ENCODE measurements at regions not wholly inside any gene's neighbourhood (a gene's known extent, or its start where the extent isn't known, plus 50 kb on each side); places are given as distances from the start of the nearest gene placed in this dataset.

DNA sequence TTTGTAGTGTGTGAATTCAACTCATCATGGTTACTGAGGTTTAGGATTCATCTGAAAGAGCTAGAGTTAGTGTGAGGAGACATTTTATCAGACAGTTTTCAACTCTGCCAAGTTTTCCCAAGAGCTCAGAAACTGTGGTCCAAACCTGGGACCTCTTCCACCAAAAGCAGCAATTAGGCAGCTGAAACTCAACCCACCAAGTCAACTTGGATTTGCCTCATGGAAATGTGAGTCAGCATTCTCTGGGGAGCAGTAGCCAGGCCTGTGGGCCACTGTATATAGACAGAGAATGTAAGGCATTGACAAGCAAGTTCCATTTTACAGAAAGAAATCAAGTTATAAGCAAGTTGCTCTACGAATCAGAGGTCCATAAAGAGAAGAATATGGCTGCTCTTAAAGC is 178.8 kb upstream of the HDDC2 start:
- TF ChIP-seq, protein P1, sequence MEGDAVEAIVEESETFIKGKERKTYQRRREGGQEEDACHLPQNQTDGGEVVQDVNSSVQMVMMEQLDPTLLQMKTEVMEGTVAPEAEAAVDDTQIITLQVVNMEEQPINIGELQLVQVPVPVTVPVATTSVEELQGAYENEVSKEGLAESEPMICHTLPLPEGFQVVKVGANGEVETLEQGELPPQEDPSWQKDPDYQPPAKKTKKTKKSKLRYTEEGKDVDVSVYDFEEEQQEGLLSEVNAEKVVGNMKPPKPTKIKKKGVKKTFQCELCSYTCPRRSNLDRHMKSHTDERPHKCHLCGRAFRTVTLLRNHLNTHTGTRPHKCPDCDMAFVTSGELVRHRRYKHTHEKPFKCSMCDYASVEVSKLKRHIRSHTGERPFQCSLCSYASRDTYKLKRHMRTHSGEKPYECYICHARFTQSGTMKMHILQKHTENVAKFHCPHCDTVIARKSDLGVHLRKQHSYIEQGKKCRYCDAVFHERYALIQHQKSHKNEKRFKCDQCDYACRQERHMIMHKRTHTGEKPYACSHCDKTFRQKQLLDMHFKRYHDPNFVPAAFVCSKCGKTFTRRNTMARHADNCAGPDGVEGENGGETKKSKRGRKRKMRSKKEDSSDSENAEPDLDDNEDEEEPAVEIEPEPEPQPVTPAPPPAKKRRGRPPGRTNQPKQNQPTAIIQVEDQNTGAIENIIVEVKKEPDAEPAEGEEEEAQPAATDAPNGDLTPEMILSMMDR (IDR thresholded peaks at IDR 0.05 in 2 of 3, conservative IDR thresholded peaks at IDR 0.05 in 1 of 3; ENCODE audit: insufficient read depth in 2 of 3, low read depth in 1 of 3, low read length in 3 of 3) = no peak
- no peak for TF ChIP-seq MYC (IDR thresholded peaks at IDR 0.05; ENCODE audit: low read depth, low read length)
- no peak for TF ChIP-seq MYC (CRISPR knock-in tag; IDR thresholded peaks at IDR 0.05; ENCODE audit: borderline replicate concordance, low read depth)
- TF ChIP-seq EZH2 (IDR thresholded peaks at IDR 0.05; ENCODE audit: borderline replicate concordance, low read depth, low read length) = no peak
- TF ChIP-seq, protein P2, sequence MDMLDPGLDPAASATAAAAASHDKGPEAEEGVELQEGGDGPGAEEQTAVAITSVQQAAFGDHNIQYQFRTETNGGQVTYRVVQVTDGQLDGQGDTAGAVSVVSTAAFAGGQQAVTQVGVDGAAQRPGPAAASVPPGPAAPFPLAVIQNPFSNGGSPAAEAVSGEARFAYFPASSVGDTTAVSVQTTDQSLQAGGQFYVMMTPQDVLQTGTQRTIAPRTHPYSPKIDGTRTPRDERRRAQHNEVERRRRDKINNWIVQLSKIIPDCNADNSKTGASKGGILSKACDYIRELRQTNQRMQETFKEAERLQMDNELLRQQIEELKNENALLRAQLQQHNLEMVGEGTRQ (CRISPR knock-in tag; IDR thresholded peaks at IDR 0.05) = no peak
- TF ChIP-seq, protein P3, sequence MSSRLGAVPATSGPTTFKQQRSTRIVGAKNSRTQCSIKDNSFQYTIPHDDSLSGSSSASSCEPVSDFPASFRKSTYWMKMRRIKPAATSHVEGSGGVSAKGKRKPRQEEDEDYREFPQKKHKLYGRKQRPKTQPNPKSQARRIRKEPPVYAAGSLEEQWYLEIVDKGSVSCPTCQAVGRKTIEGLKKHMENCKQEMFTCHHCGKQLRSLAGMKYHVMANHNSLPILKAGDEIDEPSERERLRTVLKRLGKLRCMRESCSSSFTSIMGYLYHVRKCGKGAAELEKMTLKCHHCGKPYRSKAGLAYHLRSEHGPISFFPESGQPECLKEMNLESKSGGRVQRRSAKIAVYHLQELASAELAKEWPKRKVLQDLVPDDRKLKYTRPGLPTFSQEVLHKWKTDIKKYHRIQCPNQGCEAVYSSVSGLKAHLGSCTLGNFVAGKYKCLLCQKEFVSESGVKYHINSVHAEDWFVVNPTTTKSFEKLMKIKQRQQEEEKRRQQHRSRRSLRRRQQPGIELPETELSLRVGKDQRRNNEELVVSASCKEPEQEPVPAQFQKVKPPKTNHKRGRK (tag; IDR thresholded peaks at IDR 0.05) = no peak
- TF ChIP-seq CBX2 (IDR thresholded peaks at IDR 0.05; ENCODE audit: insufficient read depth, low read length, poor library complexity, severe bottlenecking) = no peak
- no peak for TF ChIP-seq SP2 (IDR thresholded peaks at IDR 0.05; ENCODE audit: extremely low read depth, low read depth, low read length, poor library complexity, severe bottlenecking)
- TF ChIP-seq, protein P4, sequence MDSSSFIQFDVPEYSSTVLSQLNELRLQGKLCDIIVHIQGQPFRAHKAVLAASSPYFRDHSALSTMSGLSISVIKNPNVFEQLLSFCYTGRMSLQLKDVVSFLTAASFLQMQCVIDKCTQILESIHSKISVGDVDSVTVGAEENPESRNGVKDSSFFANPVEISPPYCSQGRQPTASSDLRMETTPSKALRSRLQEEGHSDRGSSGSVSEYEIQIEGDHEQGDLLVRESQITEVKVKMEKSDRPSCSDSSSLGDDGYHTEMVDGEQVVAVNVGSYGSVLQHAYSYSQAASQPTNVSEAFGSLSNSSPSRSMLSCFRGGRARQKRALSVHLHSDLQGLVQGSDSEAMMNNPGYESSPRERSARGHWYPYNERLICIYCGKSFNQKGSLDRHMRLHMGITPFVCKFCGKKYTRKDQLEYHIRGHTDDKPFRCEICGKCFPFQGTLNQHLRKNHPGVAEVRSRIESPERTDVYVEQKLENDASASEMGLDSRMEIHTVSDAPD (CRISPR knock-in tag; IDR thresholded peaks at IDR 0.05) = no peak
- TF ChIP-seq, protein P5, sequence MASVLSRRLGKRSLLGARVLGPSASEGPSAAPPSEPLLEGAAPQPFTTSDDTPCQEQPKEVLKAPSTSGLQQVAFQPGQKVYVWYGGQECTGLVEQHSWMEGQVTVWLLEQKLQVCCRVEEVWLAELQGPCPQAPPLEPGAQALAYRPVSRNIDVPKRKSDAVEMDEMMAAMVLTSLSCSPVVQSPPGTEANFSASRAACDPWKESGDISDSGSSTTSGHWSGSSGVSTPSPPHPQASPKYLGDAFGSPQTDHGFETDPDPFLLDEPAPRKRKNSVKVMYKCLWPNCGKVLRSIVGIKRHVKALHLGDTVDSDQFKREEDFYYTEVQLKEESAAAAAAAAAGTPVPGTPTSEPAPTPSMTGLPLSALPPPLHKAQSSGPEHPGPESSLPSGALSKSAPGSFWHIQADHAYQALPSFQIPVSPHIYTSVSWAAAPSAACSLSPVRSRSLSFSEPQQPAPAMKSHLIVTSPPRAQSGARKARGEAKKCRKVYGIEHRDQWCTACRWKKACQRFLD (CRISPR knock-in tag; IDR thresholded peaks at IDR 0.05) = no peak
- TF ChIP-seq, protein P6, sequence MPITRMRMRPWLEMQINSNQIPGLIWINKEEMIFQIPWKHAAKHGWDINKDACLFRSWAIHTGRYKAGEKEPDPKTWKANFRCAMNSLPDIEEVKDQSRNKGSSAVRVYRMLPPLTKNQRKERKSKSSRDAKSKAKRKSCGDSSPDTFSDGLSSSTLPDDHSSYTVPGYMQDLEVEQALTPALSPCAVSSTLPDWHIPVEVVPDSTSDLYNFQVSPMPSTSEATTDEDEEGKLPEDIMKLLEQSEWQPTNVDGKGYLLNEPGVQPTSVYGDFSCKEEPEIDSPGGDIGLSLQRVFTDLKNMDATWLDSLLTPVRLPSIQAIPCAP (CRISPR knock-in tag; IDR thresholded peaks at IDR 0.05; ENCODE audit: borderline replicate concordance) = no peak
- no peak for TF ChIP-seq EHMT2 (IDR thresholded peaks at IDR 0.05)
- TF ChIP-seq, protein P7, sequence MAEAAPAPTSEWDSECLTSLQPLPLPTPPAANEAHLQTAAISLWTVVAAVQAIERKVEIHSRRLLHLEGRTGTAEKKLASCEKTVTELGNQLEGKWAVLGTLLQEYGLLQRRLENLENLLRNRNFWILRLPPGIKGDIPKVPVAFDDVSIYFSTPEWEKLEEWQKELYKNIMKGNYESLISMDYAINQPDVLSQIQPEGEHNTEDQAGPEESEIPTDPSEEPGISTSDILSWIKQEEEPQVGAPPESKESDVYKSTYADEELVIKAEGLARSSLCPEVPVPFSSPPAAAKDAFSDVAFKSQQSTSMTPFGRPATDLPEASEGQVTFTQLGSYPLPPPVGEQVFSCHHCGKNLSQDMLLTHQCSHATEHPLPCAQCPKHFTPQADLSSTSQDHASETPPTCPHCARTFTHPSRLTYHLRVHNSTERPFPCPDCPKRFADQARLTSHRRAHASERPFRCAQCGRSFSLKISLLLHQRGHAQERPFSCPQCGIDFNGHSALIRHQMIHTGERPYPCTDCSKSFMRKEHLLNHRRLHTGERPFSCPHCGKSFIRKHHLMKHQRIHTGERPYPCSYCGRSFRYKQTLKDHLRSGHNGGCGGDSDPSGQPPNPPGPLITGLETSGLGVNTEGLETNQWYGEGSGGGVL (CRISPR knock-in tag; IDR thresholded peaks at IDR 0.05) = no peak
- no peak for TF ChIP-seq TEAD4 (IDR thresholded peaks at IDR 0.05; ENCODE audit: low read length)
- no peak for TF ChIP-seq TEAD4 (CRISPR knock-in tag; IDR thresholded peaks at IDR 0.05; ENCODE audit: borderline replicate concordance)
- TF ChIP-seq, protein P8, sequence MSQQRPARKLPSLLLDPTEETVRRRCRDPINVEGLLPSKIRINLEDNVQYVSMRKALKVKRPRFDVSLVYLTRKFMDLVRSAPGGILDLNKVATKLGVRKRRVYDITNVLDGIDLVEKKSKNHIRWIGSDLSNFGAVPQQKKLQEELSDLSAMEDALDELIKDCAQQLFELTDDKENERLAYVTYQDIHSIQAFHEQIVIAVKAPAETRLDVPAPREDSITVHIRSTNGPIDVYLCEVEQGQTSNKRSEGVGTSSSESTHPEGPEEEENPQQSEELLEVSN (IDR thresholded peaks at IDR 0.05; ENCODE audit: borderline replicate concordance in 1 of 2, extremely low read depth in 1 of 2, insufficient read depth in 1 of 2, insufficient read length in 1 of 2, low read depth in 1 of 2, low read length in 1 of 2, poor library complexity in 1 of 2, severe bottlenecking in 1 of 2) = no peak
